Coronary artery (tissue), 2 donors: ENCODE measurements at regions not wholly inside any gene's neighbourhood (a gene's known extent, or its start where the extent isn't known, plus 50 kb on each side); places are given as distances from the start of the nearest gene placed in this dataset.

Source experiments
- DNase-seq: peaks from one replicate; pipeline ENCODE4 v3.0.0-alpha.2; 2017; ENCODE audit warnings: low spot score
- H3K27ac ChIP-seq, 2 donors: fragments of 200-600 bp; sonication (generic); one replicate each; pipeline ENCODE4 v1.5.1; 2016 to 2019
- H3K4me3 ChIP-seq: fragments of 200-600 bp; sonication (generic); 2 replicates; pipeline ENCODE4 v1.5.1; 2016; ENCODE audit warnings: mild to moderate bottlenecking, moderate library complexity
- CTCF ChIP-seq: fragments of 200-600 bp; sonication (generic); IDR thresholded peaks from one replicate; pipeline ENCODE4 v1.5.1; 2019; ENCODE audit warnings: antibody characterized with exemption

- Histone ChIP-seq H3K27ac (no peak overlapping the region), H3K4me3 (no peak overlapping the region)
- no peak for TF ChIP-seq CTCF
- DNase-seq = no peak
Observed at GRCh38 chr5:110109667-110110066, 419.9 kb downstream of the MAN2A1 start.

GRCh38 chr5:110112348-110112747 is 422.6 kb downstream of the MAN2A1 start:
- H3K4me3 ChIP-seq = no peak overlapping the region
- TF ChIP-seq CTCF = no peak
- no peak for DNase-seq
- no peak overlapping the region for H3K27ac ChIP-seq

- TF ChIP-seq CTCF = no peak
- Histone ChIP-seq H3K4me3 (no peak overlapping the region), H3K27ac (no peak overlapping the region)
- DNase-seq = no peak
Observed at GRCh38 chr5:110115503-110115902, 425.8 kb downstream of the MAN2A1 start.

- no peak for DNase-seq
- no peak for TF ChIP-seq CTCF
- H3K4me3 ChIP-seq = no peak overlapping the region
- no peak overlapping the region for H3K27ac ChIP-seq
Observed at GRCh38 chr5:110116539-110116938, 426.8 kb downstream of the MAN2A1 start.

GRCh38 chr5:110134963-110135935 is 445.5 kb downstream of the MAN2A1 start:
- Histone ChIP-seq H3K4me3 (no peak overlapping the region), H3K27ac (no peak overlapping the region)
- no peak for TF ChIP-seq CTCF
- DNase-seq = no peak

- TF ChIP-seq CTCF = no peak
- Histone ChIP-seq H3K4me3 (no peak overlapping the region), H3K27ac (no peak overlapping the region)
- DNase-seq = no peak
Observed at GRCh38 chr5:110150199-110150598, 460.5 kb downstream of the MAN2A1 start.

- Histone ChIP-seq H3K4me3 (no peak overlapping the region), H3K27ac (no peak overlapping the region)
- DNase-seq = no peak
- no peak for TF ChIP-seq CTCF
Observed at GRCh38 chr5:110159202-110159601, 469.5 kb downstream of the MAN2A1 start.
